H1 (cell line): ENCODE measurements at regions not wholly inside any gene's neighbourhood (a gene's known extent, or its start where the extent isn't known, plus 50 kb on each side); places are given as distances from the start of the nearest gene placed in this dataset.

Source experiments
- CTCF ChIA-PET: fragments of 300-600 bp; sonication (Branson Sonifier 250); formaldehyde crosslinking; loops from one replicate; lab custom pipeline; 2021; ENCODE audit not compliant: partially characterized antibody; lab: Charles Lee
- POLR2A ChIA-PET: fragments of 300-600 bp; sonication (Branson Sonifier 250); formaldehyde crosslinking; loops from one replicate; lab custom pipeline; 2021; ENCODE audit warnings: inconsistent platforms; ENCODE audit not compliant: partially characterized antibody; lab: Charles Lee
- DNase-seq, 2 experiments: peaks; one replicate each; pipeline versions ENCODE4 v3.0.0 to v3.0.0-alpha.2; 2010 to 2022; ENCODE audit warnings: low spot score in 2 of 2, low read depth in 1 of 2, mixed read lengths in 1 of 2
- FAIRE-seq: peaks from 2 replicates; lab custom pipeline; 2011; peaks lifted over from hg19 to GRCh38; lab: Jason Lieb, UNC
- H2AFZ ChIP-seq: 2 replicates; pipeline ENCODE4 v1.8.1; 2012; ENCODE audit warnings: low read length, inconsistent platforms
- H2AK5ac ChIP-seq: 2 replicates; pipeline ENCODE4 v1.6.1; 2013; ENCODE audit warnings: low read depth, low read length
- H2BK120ac ChIP-seq: replicated peaks from 2 replicates; pipeline ENCODE3; 2013; ENCODE audit warnings: low read depth, low read length, inconsistent platforms
- H2BK12ac ChIP-seq: 2 replicates; pipeline ENCODE4 v1.6.1; 2013; ENCODE audit warnings: low read depth, low read length
- H2BK15ac ChIP-seq: 2 replicates; pipeline ENCODE4 v1.6.1; 2013; ENCODE audit warnings: low read length
- H2BK20ac ChIP-seq: 2 replicates; pipeline ENCODE4 v1.6.1; 2013; ENCODE audit warnings: low read length
- H2BK5ac ChIP-seq: 2 replicates; pipeline ENCODE4 v1.6.1; 2013; ENCODE audit warnings: low read depth, low read length
- H3K14ac ChIP-seq: 2 replicates; pipeline ENCODE4 v1.6.1; 2013; ENCODE audit warnings: inconsistent platforms; ENCODE audit not compliant: insufficient read length
- H3K18ac ChIP-seq: 2 replicates; pipeline ENCODE4 v1.6.1; 2013; ENCODE audit warnings: low read length; ENCODE audit errors: extremely low read depth
- H3K23ac ChIP-seq: 2 replicates; pipeline ENCODE4 v1.6.1; 2013; ENCODE audit warnings: inconsistent platforms; ENCODE audit not compliant: insufficient read length
- H3K23me2 ChIP-seq: 2 replicates; pipeline ENCODE4 v1.6.1; 2013; ENCODE audit warnings: low read depth, low read length
- H3K27ac ChIP-seq: 2 replicates; pipeline ENCODE4 v1.6.1; 2011; ENCODE audit warnings: low read depth, low read length, inconsistent platforms
- H3K27me3 ChIP-seq, 4 experiments: replicated peaks in 1 of 4; 1 replicate in 1 of 4; 2 replicates in 3 of 4; pipeline versions ENCODE4 v1.6.1 to v1.8.1; 2011 to 2013; ENCODE audit warnings: low read length in 3 of 4, mild to moderate bottlenecking in 3 of 4, inconsistent platforms in 2 of 4, mixed read lengths in 2 of 4, moderate library complexity in 1 of 4; ENCODE audit not compliant: control insufficient read depth in 3 of 4, insufficient read depth in 3 of 4; ENCODE audit errors: extremely low read depth in 1 of 4
- H3K36me3 ChIP-seq, 4 experiments: 2 replicates each; pipeline versions ENCODE4 v1.6.1 to v1.8.1; 2011 to 2013; ENCODE audit warnings: mild to moderate bottlenecking in 4 of 4, low read length in 3 of 4, moderate library complexity in 2 of 4, control low read depth in 1 of 4, inconsistent platforms in 1 of 4; ENCODE audit not compliant: insufficient read depth in 4 of 4, control insufficient read depth in 2 of 4
- H3K4ac ChIP-seq: replicated peaks from 2 replicates; pipeline ENCODE3; 2013; ENCODE audit warnings: low read length, low read depth, mixed read lengths, inconsistent platforms; ENCODE audit not compliant: insufficient read length
- H3K4me1 ChIP-seq, 4 experiments: replicated peaks in 1 of 4; 1 replicate in 1 of 4; 2 replicates in 3 of 4; pipeline versions ENCODE4 v1.6.1 to v1.8.1; 2011 to 2013; ENCODE audit warnings: low read length in 3 of 4, inconsistent platforms in 2 of 4, mixed read lengths in 1 of 4; ENCODE audit not compliant: insufficient read depth in 4 of 4, control insufficient read depth in 3 of 4
- H3K4me2 ChIP-seq, 2 experiments: 2 replicates each; pipeline versions ENCODE4 v1.6.1 to v1.8.1; 2011 to 2013; ENCODE audit warnings: low read depth in 2 of 2, low read length in 2 of 2, control low read depth in 1 of 2, inconsistent platforms in 1 of 2, mild to moderate bottlenecking in 1 of 2; ENCODE audit not compliant: insufficient read depth in 1 of 2
- H3K4me3 ChIP-seq, 4 experiments: fragments of 200-600, 300-600 bp in 1 of 4; sonication (generic), shearing (Covaris generic), sonication (Bioruptor Twin) in 1 of 4; 2 replicates each; pipeline versions ENCODE4 v1.5.1 to v1.8.1; 2011 to 2016; ENCODE audit warnings: low read length in 4 of 4, low read depth in 3 of 4, control low read depth in 2 of 4, inconsistent platforms in 2 of 4, mild to moderate bottlenecking in 2 of 4, mixed read lengths in 1 of 4, moderate library complexity in 1 of 4; ENCODE audit not compliant: insufficient read depth in 2 of 4; ENCODE audit errors: extremely low read depth in 1 of 4
- H3K56ac ChIP-seq: replicated peaks from 2 replicates; pipeline ENCODE3; 2013; ENCODE audit warnings: low read depth, mild to moderate bottlenecking, mixed read lengths, low read length, inconsistent platforms; ENCODE audit not compliant: insufficient read length
- H3K79me1 ChIP-seq: 2 replicates; pipeline ENCODE4 v1.6.1; 2013; ENCODE audit warnings: low read depth, low read length, control low read depth
- H3K79me2 ChIP-seq, 2 experiments: 2 replicates each; pipeline versions ENCODE4 v1.6.1 to v1.8.1; 2012 to 2013; ENCODE audit warnings: low read length in 2 of 2, mild to moderate bottlenecking in 2 of 2, inconsistent platforms in 1 of 2; ENCODE audit not compliant: insufficient read depth in 2 of 2, control insufficient read depth in 1 of 2
- H3K9ac ChIP-seq, 4 experiments: replicated peaks in 1 of 4; 1 replicate in 1 of 4; 2 replicates in 3 of 4; pipeline versions ENCODE4 v1.6.1 to v1.8.1; 2011 to 2013; ENCODE audit warnings: low read depth in 3 of 4, low read length in 3 of 4, control low read depth in 2 of 4, mild to moderate bottlenecking in 2 of 4, moderate library complexity in 2 of 4, inconsistent platforms in 1 of 4; ENCODE audit errors: extremely low read depth in 1 of 4
- H3K9me3 ChIP-seq, 2 experiments: 2 replicates each; pipeline versions ENCODE4 v1.6.1 to v1.8.1; 2012 to 2013; ENCODE audit warnings: mild to moderate bottlenecking in 2 of 2, moderate library complexity in 2 of 2, control low read depth in 1 of 2, inconsistent platforms in 1 of 2, low read depth in 1 of 2, low read length in 1 of 2, mixed read lengths in 1 of 2; ENCODE audit not compliant: insufficient read depth in 2 of 2
- H4K20me1 ChIP-seq, 2 experiments: replicated peaks in 1 of 2; 2 replicates each; pipeline versions ENCODE3 to v1.8.1; 2011 to 2013; ENCODE audit warnings: inconsistent platforms in 2 of 2, low read length in 2 of 2, mild to moderate bottlenecking in 1 of 2; ENCODE audit not compliant: insufficient read depth in 2 of 2, control insufficient read depth in 1 of 2
- H4K5ac ChIP-seq: 2 replicates; pipeline ENCODE4 v1.6.1; 2013; ENCODE audit warnings: low read length, low read depth, mixed read lengths, inconsistent platforms; ENCODE audit not compliant: insufficient read length
- H4K8ac ChIP-seq: 2 replicates; pipeline ENCODE4 v1.8.0; 2013; ENCODE audit warnings: mild to moderate bottlenecking, moderate library complexity, low read length, inconsistent platforms; ENCODE audit not compliant: insufficient read depth; ENCODE audit errors: extremely low read depth
- H4K91ac ChIP-seq: replicated peaks from 2 replicates; pipeline ENCODE3; 2013; ENCODE audit warnings: low read length, mixed read lengths, inconsistent platforms; ENCODE audit not compliant: insufficient read length
- ASH2L ChIP-seq: fragments of 200-600, 300-600 bp; sonication (generic); IDR thresholded peaks from one replicate; pipeline ENCODE4 v1.7.1; 2017; ENCODE audit warnings: low read length
- FOSL1 ChIP-seq: IDR thresholded peaks from 2 replicates; pipeline ENCODE4 v1.6.1; 2011; ENCODE audit warnings: mild to moderate bottlenecking, low read depth, low read length, moderate library complexity; ENCODE audit not compliant: insufficient read depth
- GABPA ChIP-seq: IDR thresholded peaks from 2 replicates; pipeline ENCODE4 v1.6.1; 2011; ENCODE audit warnings: mild to moderate bottlenecking, low read length, moderate library complexity, borderline replicate concordance; ENCODE audit not compliant: insufficient read depth
- KDM4A ChIP-seq: IDR thresholded peaks from one replicate; pipeline ENCODE4 v1.7.1; 2012; ENCODE audit warnings: low read depth, mild to moderate bottlenecking, moderate library complexity, low read length, inconsistent platforms; ENCODE audit not compliant: severe bottlenecking
- RAD21 ChIP-seq, 2 experiments: IDR thresholded peaks in 1 of 2; conservative IDR thresholded peaks in 1 of 2; 2 replicates each; pipeline ENCODE4 v1.6.1; 2011; ENCODE audit warnings: low read depth in 2 of 2, low read length in 2 of 2, improper control_type of control experiment in 1 of 2, inconsistent platforms in 1 of 2, mild to moderate bottlenecking in 1 of 2, moderate library complexity in 1 of 2
- RBBP5 ChIP-seq: IDR thresholded peaks from 2 replicates; pipeline ENCODE4 v1.7.1; 2012; ENCODE audit warnings: low read depth, mild to moderate bottlenecking, inconsistent platforms, low read length, moderate library complexity, borderline replicate concordance
- SIX5 ChIP-seq: IDR thresholded peaks from 2 replicates; pipeline ENCODE4 v1.6.1; 2011; ENCODE audit warnings: mild to moderate bottlenecking, low read depth, low read length
- TBP ChIP-seq: IDR thresholded peaks from 2 replicates; pipeline ENCODE4 v1.6.1; 2011; ENCODE audit warnings: low read depth, low read length, improper control_type of control experiment
- WGBS, 2 experiments: shearing (Covaris generic) in 1 of 2; methylation state at CpG; one replicate each; pipeline versions ENCODE4 v1.1.6 to v1.1.7; 2013 to 2015; ENCODE audit warnings: low lambda C conversion rate in 2 of 2, mixed read lengths in 2 of 2, inconsistent platforms in 1 of 2, low coverage in 1 of 2, missing lambda C conversion rate in 1 of 2; ENCODE audit not compliant: insufficient replicate concordance in 2 of 2, insufficient coverage in 1 of 2, insufficient read length in 1 of 2; ENCODE audit errors: extremely low coverage in 1 of 2, missing lambda C conversion rate in 1 of 2; 5-methylcytosine and 5-hydroxymethylcytosine counted together
- TF ChIP-seq, protein P1 (sequence below): IDR thresholded peaks from 2 replicates; pipeline ENCODE4 v1.6.1; 2012; ENCODE audit warnings: low read length, inconsistent platforms
- TF ChIP-seq, protein P2 (sequence below): IDR thresholded peaks from 2 replicates; pipeline ENCODE4 v1.6.1; 2011; ENCODE audit warnings: low read depth, mild to moderate bottlenecking, low read length; ENCODE audit not compliant: insufficient read depth

DNA sequence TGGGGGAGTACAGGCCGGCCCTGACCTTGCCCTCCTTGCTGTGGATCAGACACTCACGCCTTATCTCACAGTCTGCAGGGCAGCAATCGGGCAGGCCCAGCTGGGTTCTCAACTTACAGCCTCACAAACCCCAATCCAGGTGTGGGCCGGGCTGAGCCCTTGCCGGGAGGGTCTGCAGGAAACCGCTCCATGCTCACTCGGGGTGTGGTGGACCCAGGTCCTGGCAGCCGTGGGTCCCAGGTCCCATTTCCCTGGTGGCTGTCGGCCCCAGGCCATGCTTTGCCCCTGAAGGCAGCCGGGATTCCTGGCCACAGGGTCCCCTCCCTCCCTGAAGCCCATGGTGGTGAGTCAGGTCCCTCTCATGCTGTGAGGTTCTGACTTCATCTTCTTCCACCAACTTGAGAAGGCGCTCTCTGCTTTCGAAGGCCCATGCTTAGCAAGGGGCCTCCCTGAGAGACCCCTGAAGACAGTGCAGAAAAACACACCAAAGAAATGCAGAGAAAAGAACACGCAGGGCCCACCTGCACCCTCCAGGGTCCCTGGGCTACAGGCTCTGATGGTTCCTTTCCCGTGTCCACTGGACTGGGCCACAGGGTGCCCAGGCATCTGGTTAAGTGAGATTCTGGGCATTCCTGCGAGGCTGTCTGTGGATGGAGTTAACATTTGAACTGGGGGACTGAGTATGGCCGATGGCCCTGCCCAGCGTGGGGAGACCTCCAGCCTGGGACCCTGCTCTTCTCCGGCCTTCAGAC is 588.2 kb downstream of the BRD1 start:
- H3K27ac ChIP-seq: no peak overlapping the region
- H3K18ac ChIP-seq: no peak overlapping the region
- CTCF ChIA-PET: interaction anchor here (0.9 to 1.0 kb wide), 2 partner anchors 8 to 66 kb away, joined by 4 read pairs; no protein-coding TSS in a partner anchor
- H3K4me3 ChIP-seq: no peak overlapping the region
- peak overlapping the region; percentile 41; the same call in 1 of the 2 replicates for H2AK5ac ChIP-seq
- no peak overlapping the region for H2BK5ac ChIP-seq
- no peak overlapping the region for H2AFZ ChIP-seq
- no peaks in the 10 kb centered on the region for H3K9me3 ChIP-seq
- no peak overlapping the region for H2BK12ac ChIP-seq
- no peaks in the 10 kb centered on the region for H3K36me3 ChIP-seq
- H3K79me2 ChIP-seq: no peaks in the 10 kb centered on the region
- no peak overlapping the region for H3K56ac ChIP-seq
- H4K5ac ChIP-seq: no peak overlapping the region
- H3K14ac ChIP-seq: no peak overlapping the region
- DNase-seq (peak in 1 of 2 experiments; percentile 35), FAIRE-seq (no peak)
- no peaks in the 10 kb centered on the region; a peak in 1 of 7 replicates for H3K4me1 ChIP-seq
- no peaks in the 10 kb centered on the region for H3K27me3 ChIP-seq
- no peak overlapping the region for H3K4me2 ChIP-seq
- H2BK15ac ChIP-seq: no peak overlapping the region
- no peak overlapping the region for H3K4ac ChIP-seq
- 92% methylated on average over 13 of the region's 18 CpGs; no CpG with 5 or more reads in 1 of the 2 experiments for WGBS, 2 experiments
- H3K9ac ChIP-seq: no peak overlapping the region
- no peaks in the 10 kb centered on the region for H4K20me1 ChIP-seq
- H4K8ac ChIP-seq: peak overlapping the region; percentile 16; the same call in 1 of the 2 replicates
- POLR2A ChIA-PET: no interaction called here
- peaks cover 8% of the 10 kb centered on the region; the same call in 1 of the 2 replicates for H3K23me2 ChIP-seq
- no peak overlapping the region for H4K91ac ChIP-seq
- H2BK20ac ChIP-seq: no peak overlapping the region
- H3K79me1 ChIP-seq: no peaks in the 10 kb centered on the region
- H2BK120ac ChIP-seq: no peak overlapping the region
- no peak overlapping the region for H3K23ac ChIP-seq
- TF ChIP-seq, protein P1, sequence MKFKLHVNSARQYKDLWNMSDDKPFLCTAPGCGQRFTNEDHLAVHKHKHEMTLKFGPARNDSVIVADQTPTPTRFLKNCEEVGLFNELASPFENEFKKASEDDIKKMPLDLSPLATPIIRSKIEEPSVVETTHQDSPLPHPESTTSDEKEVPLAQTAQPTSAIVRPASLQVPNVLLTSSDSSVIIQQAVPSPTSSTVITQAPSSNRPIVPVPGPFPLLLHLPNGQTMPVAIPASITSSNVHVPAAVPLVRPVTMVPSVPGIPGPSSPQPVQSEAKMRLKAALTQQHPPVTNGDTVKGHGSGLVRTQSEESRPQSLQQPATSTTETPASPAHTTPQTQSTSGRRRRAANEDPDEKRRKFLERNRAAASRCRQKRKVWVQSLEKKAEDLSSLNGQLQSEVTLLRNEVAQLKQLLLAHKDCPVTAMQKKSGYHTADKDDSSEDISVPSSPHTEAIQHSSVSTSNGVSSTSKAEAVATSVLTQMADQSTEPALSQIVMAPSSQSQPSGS: no peak
- TF ChIP-seq GABPA: no peak
- no peak for TF ChIP-seq FOSL1
- TF ChIP-seq, protein P2, sequence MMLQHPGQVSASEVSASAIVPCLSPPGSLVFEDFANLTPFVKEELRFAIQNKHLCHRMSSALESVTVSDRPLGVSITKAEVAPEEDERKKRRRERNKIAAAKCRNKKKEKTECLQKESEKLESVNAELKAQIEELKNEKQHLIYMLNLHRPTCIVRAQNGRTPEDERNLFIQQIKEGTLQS: no peak
- TF ChIP-seq KDM4A: no peak
- TF ChIP-seq TBP: no peak
- TF ChIP-seq RAD21 (IDR thresholded peaks at IDR 0.05 in 1 of 2, conservative IDR thresholded peaks at IDR 0.05 in 1 of 2; ENCODE audit: low read depth in 2 of 2, low read length in 2 of 2): no peak
- no peak for TF ChIP-seq ASH2L
- TF ChIP-seq SIX5: no peak
- no peak for TF ChIP-seq RBBP5
